ENCODE measurements at regions not wholly inside any gene's neighbourhood (a gene's known extent, or its start where the extent isn't known, plus 50 kb on each side); places are given as distances from the start of the nearest gene placed in this dataset.

GRCh38 chr2:221130431-221130830, 441.7 kb downstream of the EPHA4 start:
- H3K14ac ChIP-seq (ENCODE audit: insufficient read depth, low read length) = no peak overlapping the region
- H3K79me1 ChIP-seq (ENCODE audit: insufficient read depth, low read depth, low read length, poor library complexity, severe bottlenecking) = no peaks in the 10 kb centered on the region
- H2BK120ac ChIP-seq (ENCODE audit: low read depth, low read length, poor library complexity, severe bottlenecking) = no peak overlapping the region
- H4K5ac ChIP-seq (ENCODE audit: insufficient read length, low read depth, low read length) = no peak overlapping the region
- H3K4me1 ChIP-seq (ENCODE audit: insufficient read depth, low read length) = no peaks in the 10 kb centered on the region
- Mint-ChIP-seq H3K36me3 (ENCODE audit: insufficient read depth in 1 of 3, low read depth in 3 of 3) (peaks cover 12 to 21% (median 18%) of the 10 kb centered on the region in 3 experiments), H3K4me3 (no peak overlapping the region), H3K27ac (no peak overlapping the region), H3K9me3 (peaks cover 15 to 23% of the 10 kb centered on the region in 2 experiments), H3K27me3 (ENCODE audit: low read depth) (no peaks in the 10 kb centered on the region; the same call in 1 of the 2 replicates), H3K4me1 (no peaks in the 10 kb centered on the region)
- H2BK5ac ChIP-seq (ENCODE audit: insufficient read length, low read length) = no peak overlapping the region
- TF ChIP-seq CTCF (conservative IDR thresholded peaks at IDR 0.05) = no peak
- H2AFZ ChIP-seq (ENCODE audit: low read length) = no peak overlapping the region
- H3K9ac ChIP-seq (ENCODE audit: extremely low read depth, insufficient read length, low read length) = no peak overlapping the region
- no peaks in the 10 kb centered on the region for H3K79me2 ChIP-seq (ENCODE audit: insufficient read depth, low read length)
- DNase-seq = no peak
- H2BK20ac ChIP-seq (ENCODE audit: low read depth, low read length, poor library complexity, severe bottlenecking) = no peak overlapping the region
- H3K23ac ChIP-seq (ENCODE audit: insufficient read length, low read depth, low read length) = no peak overlapping the region
- no peak overlapping the region for H4K8ac ChIP-seq (replicated peaks; ENCODE audit: insufficient read length, low read depth, low read length)
- no peak overlapping the region for H3K4me2 ChIP-seq (ENCODE audit: insufficient read depth, insufficient read length, low read length)
- H4K20me1 ChIP-seq (ENCODE audit: control insufficient read depth, insufficient read depth, insufficient read length) = no peaks in the 10 kb centered on the region
- no peak overlapping the region for H4K91ac ChIP-seq (ENCODE audit: insufficient read length, low read depth, low read length)
- H2BK15ac ChIP-seq (ENCODE audit: low read depth, low read length) = no peak overlapping the region
- no peak overlapping the region for H2AK5ac ChIP-seq (ENCODE audit: insufficient read length, low read length)
- no peak overlapping the region for H3K4ac ChIP-seq (ENCODE audit: low read depth, low read length)
- no peak overlapping the region for H2BK12ac ChIP-seq (ENCODE audit: insufficient read length, low read depth, low read length)
- H3K56ac ChIP-seq (ENCODE audit: insufficient read length, low read depth, low read length) = no peak overlapping the region
- H3K27me3 ChIP-seq (ENCODE audit: insufficient read depth, low read length) = no peaks in the 10 kb centered on the region
- no CpG with 5 or more reads among the region's 1 CpG for WGBS (ENCODE audit: extremely low coverage, insufficient read length, low lambda C conversion rate)
- no peak overlapping the region for H3T11ph ChIP-seq (ENCODE audit: low read length)
- H3K27ac ChIP-seq (ENCODE audit: insufficient read length, low read depth, low read length) = no peak overlapping the region
- H3K23me2 ChIP-seq (ENCODE audit: insufficient read length, low read depth, low read length, poor library complexity, severe bottlenecking) = no peaks in the 10 kb centered on the region
- no peaks in the 10 kb centered on the region for H3K9me3 ChIP-seq (ENCODE audit: control insufficient read depth, low read depth, low read length)
- H3K18ac ChIP-seq (ENCODE audit: insufficient read length, low read depth, low read length) = no peak overlapping the region
